ENCODE measurements at regions not wholly inside any gene's neighbourhood (a gene's known extent, or its start where the extent isn't known, plus 50 kb on each side); places are given as distances from the start of the nearest gene placed in this dataset.

DNA sequence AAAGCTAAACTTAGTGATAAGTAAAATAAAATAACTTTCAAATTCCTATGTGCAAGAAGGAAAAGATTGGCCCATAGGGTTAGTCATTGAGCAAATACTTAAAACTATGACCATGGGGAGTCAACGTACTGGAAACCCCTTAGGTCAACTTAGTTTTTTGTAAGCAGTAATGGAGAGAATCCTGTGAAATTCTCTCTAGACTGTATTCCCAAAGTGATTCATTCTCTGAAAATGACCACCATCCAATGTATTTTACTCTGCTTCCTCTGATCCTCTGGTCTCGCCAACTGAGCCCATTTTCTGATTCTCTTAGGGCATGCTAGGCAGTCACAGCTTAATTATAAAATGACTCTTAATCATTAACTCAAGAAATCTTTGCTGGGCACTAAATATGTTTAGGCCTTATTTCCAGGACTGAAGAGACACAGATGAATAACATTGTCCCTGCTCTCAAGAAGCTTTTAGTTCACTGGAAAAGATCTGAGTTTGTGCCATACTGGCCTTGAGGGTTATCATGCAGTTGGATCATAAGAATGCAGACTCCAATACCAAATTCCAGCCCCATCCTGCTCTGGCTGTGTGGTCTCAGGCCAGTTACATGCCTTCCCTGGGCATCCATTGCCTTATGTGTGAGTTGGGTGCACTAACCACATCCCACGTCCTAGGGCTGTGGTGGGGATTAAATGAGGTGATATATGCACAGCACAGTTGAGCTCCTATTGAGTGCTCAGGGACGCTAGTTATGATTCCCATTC lies 732.4 kb downstream of the AACS start:
- TF ChIP-seq GATA3 (IDR thresholded peaks at IDR 0.05; ENCODE audit: low read depth, low read length): no peak
- no peak for TF ChIP-seq GATA2 (IDR thresholded peaks at IDR 0.05; ENCODE audit: low read depth, low read length)

Data from SH-SY5Y (cell line).